ENCODE measurements at regions not wholly inside any gene's neighbourhood (a gene's known extent, or its start where the extent isn't known, plus 50 kb on each side); places are given as distances from the start of the nearest gene placed in this dataset.
"Not testable (repeated sequence)": the region's sequence is repeated elsewhere in the genome, so short reads cannot be mapped to it uniquely, and the experiment has no call there.

- DNase-seq: no peak
Observed at GRCh38 chr11:70885281-70886231, 366.8 kb downstream of the SHANK2 start.

- no peak for DNase-seq
Observed at GRCh38 chr11:70886256-70886655, 366.1 kb downstream of the SHANK2 start.

- DNase-seq: no peak
Observed at GRCh38 chr11:70886676-70887541, 365.5 kb downstream of the SHANK2 start.

- no peak for DNase-seq
Observed at GRCh38 chr11:70887542-70887827, 364.9 kb downstream of the SHANK2 start.

- DNase-seq: no peak
Observed at GRCh38 chr11:70888061-70888460, 364.3 kb downstream of the SHANK2 start.

- no peak for DNase-seq
Observed at GRCh38 chr11:70889411-70889810, 363.0 kb downstream of the SHANK2 start.

- no peak for DNase-seq
Observed at GRCh38 chr11:70891844-70892380, 360.5 kb downstream of the SHANK2 start.

- DNase-seq: no peak
Observed at GRCh38 chr11:70892889-70893288, 359.5 kb downstream of the SHANK2 start.

- DNase-seq: no peak
Observed at GRCh38 chr11:70894566-70895365, 357.6 kb downstream of the SHANK2 start.

- DNase-seq: no peak
Observed at GRCh38 chr11:70895366-70895670, 357.1 kb downstream of the SHANK2 start.

- no peak for DNase-seq
Observed at GRCh38 chr11:70897429-70897828, 354.9 kb downstream of the SHANK2 start.

GRCh38 chr11:70899616-70900015, 352.8 kb downstream of the SHANK2 start:
- DNase-seq: no peak

- DNase-seq: no peak
Observed at GRCh38 chr11:70900540-70900939, 351.8 kb downstream of the SHANK2 start.

- DNase-seq: no peak
Observed at GRCh38 chr11:70901951-70902521, 350.3 kb downstream of the SHANK2 start.

- DNase-seq: not testable (repeated sequence)
Observed at GRCh38 chr11:70903229-70903628, 349.1 kb downstream of the SHANK2 start.

GRCh38 chr11:70906101-70906500, 346.3 kb downstream of the SHANK2 start:
- DNase-seq: no peak

- no peak for DNase-seq
Observed at GRCh38 chr11:70908223-70908622, 344.2 kb downstream of the SHANK2 start.

- DNase-seq: no peak
Observed at GRCh38 chr11:70910835-70911234, 341.5 kb downstream of the SHANK2 start.

- no peak for DNase-seq
Observed at GRCh38 chr11:70912226-70912840, 340.0 kb downstream of the SHANK2 start.

- no peak for DNase-seq
Observed at GRCh38 chr11:70913715-70914231, 338.6 kb downstream of the SHANK2 start.

GRCh38 chr11:70914496-70914895, 337.9 kb downstream of the SHANK2 start:
- no peak for DNase-seq
